Omental fat pad (tissue), 3 donors: ENCODE measurements at regions not wholly inside any gene's neighbourhood (a gene's known extent, or its start where the extent isn't known, plus 50 kb on each side); places are given as distances from the start of the nearest gene placed in this dataset.

ENCODE experiments used
- ATAC-seq: fragments of 150-250 bp; one replicate; pipeline ENCODE4 v1.9.1; 2016; ENCODE audit warnings: mild to moderate bottlenecking, moderate library complexity; ENCODE audit not compliant: low FRiP score
- DNase-seq: peaks from one replicate; pipeline ENCODE4 v3.0.0-alpha.2; 2019; ENCODE audit warnings: low spot score
- TF ChIP-seq, protein P1 (sequence below), 3 donors: fragments of 450-650 bp; IDR thresholded peaks; one replicate each; pipeline ENCODE4 v1.5.1; 2016 to 2017; ENCODE audit warnings: antibody characterized with exemption in 3 of 3, mild to moderate bottlenecking in 3 of 3, moderate library complexity in 2 of 3

DNA sequence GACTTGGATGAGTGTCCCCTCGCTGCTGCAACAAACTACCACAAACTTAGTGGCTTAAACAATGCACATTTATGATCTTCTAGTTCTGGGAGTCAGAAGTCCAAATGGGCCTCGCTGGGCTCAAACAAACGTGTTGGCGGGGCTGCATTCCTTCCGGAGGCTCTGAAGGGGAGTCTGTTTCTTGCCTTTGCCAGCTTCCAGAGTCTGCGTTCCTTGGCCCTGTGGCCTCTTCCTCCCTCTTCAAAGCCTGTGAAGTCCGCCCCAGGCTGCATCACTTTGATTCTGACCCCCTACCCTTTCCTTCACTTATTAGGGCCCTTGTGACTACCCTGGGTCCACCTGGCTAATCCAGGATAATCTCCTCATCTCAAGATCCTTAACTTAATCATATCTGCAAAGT, 80.3 kb upstream of the NECTIN1 start:
- TF ChIP-seq, protein P1, sequence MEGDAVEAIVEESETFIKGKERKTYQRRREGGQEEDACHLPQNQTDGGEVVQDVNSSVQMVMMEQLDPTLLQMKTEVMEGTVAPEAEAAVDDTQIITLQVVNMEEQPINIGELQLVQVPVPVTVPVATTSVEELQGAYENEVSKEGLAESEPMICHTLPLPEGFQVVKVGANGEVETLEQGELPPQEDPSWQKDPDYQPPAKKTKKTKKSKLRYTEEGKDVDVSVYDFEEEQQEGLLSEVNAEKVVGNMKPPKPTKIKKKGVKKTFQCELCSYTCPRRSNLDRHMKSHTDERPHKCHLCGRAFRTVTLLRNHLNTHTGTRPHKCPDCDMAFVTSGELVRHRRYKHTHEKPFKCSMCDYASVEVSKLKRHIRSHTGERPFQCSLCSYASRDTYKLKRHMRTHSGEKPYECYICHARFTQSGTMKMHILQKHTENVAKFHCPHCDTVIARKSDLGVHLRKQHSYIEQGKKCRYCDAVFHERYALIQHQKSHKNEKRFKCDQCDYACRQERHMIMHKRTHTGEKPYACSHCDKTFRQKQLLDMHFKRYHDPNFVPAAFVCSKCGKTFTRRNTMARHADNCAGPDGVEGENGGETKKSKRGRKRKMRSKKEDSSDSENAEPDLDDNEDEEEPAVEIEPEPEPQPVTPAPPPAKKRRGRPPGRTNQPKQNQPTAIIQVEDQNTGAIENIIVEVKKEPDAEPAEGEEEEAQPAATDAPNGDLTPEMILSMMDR (IDR thresholded peaks at IDR 0.05): no peak
- DNase-seq: no peak
- ATAC-seq: no peak

GRCh38 chr11:119808407-119809185, 79.6 kb upstream of the NECTIN1 start:
- DNase-seq: no peak
- TF ChIP-seq, protein P1 (IDR thresholded peaks at IDR 0.05): no peak
- no peak for ATAC-seq

GRCh38 chr11:119807841-119808240, 78.8 kb upstream of the NECTIN1 start:
- no peak for ATAC-seq
- TF ChIP-seq, protein P1 (IDR thresholded peaks at IDR 0.05): no peak

DNA sequence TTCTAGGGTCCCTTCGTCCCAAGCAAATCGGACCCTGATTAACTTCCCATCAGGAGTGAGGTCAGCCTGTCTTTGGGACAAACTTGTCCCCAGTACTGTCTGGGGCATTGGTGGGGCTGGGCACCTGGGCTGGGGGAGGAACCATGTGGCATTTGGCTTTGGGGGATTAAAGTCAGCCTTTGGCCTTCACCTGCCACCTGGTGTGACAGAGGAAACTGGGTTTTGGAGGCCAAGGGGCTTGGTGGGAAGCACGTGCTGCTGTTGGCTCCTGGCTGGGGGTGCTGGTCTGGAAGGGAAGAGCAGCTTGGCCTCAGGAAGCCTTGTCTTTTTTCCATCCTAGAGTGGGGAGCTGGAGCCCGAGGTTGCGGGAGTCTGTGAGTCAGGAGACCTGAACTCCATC, 78.4 kb upstream of the NECTIN1 start:
- TF ChIP-seq, protein P1 (IDR thresholded peaks at IDR 0.05): no peak
- ATAC-seq (no peak), DNase-seq (no peak)

More at GRCh38 chr11:119807841-119808240, 78.8 kb upstream of the NECTIN1 start:
- DNase-seq: no peak

- TF ChIP-seq, protein P1 (IDR thresholded peaks at IDR 0.05): no peak
Measured at GRCh38 chr11:119806064-119806915, 77.3 kb upstream of the NECTIN1 start.

DNA sequence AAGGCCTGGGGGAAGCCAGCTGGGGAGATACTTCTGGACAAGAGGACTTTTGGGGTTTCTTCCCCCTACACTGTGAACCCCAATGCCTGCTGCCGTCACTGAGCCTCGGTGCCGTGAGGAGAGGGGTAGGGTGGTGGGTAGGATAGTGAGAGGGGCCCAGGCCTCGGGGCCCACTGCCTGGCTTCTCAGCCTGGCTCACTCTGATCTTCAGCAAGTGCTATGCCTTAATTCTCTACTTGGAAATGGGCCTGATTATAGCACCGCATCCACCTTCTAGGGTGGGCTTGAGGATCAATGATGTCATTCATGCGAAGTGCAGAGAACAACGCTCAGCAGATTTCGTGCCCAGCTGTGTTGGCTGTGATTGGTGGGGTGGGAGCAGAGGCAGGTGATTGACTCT, 76.7 kb upstream of the NECTIN1 start:
- TF ChIP-seq, protein P1 (IDR thresholded peaks at IDR 0.05): no peak
- ATAC-seq (no peak), DNase-seq (no peak)

More at GRCh38 chr11:119806064-119806915, 77.3 kb upstream of the NECTIN1 start:
- no peak for DNase-seq
- ATAC-seq: no peak
